Neural cell (in vitro differentiated cells): ENCODE measurements at regions not wholly inside any gene's neighbourhood (a gene's known extent, or its start where the extent isn't known, plus 50 kb on each side); places are given as distances from the start of the nearest gene placed in this dataset.

Source experiments
- H2AFZ ChIP-seq: fragments of 200-600, 300-800 bp; sonication (generic), shearing (Covaris generic); 2 replicates; pipeline ENCODE4 v1.6.0; 2014; ENCODE audit warnings: low read depth, mild to moderate bottlenecking, antibody characterized with exemption, low read length, moderate library complexity
- H3F3A ChIP-seq: fragments of 200-600 bp; shearing (Covaris generic); 2 replicates; pipeline ENCODE4 v1.6.1; 2016; ENCODE audit warnings: mild to moderate bottlenecking, moderate library complexity, mixed read lengths, antibody characterized with exemption, low read length; ENCODE audit not compliant: insufficient read depth, poor library complexity, severe bottlenecking
- H3K27ac ChIP-seq: fragments of 200-600, 300-800 bp; sonication (generic), shearing (Covaris generic); 2 replicates; pipeline ENCODE4 v1.5.1; 2014; ENCODE audit warnings: mild to moderate bottlenecking, low read length, moderate library complexity
- H3K27me3 ChIP-seq: fragments of 300-800, 200-600 bp; sonication (generic), shearing (Covaris generic); 2 replicates; pipeline ENCODE4 v1.6.0; 2014; ENCODE audit warnings: mild to moderate bottlenecking, low read depth, low read length, moderate library complexity; ENCODE audit not compliant: insufficient read depth
- H3K36me3 ChIP-seq: fragments of 300-800, 200-600 bp; sonication (generic), shearing (Covaris generic); 2 replicates; pipeline ENCODE4 v1.5.1; 2014; ENCODE audit warnings: mild to moderate bottlenecking, antibody characterized with exemption, low read length, moderate library complexity; ENCODE audit not compliant: insufficient read depth
- H3K4me2 ChIP-seq: fragments of 300-800, 200-600 bp; sonication (generic), shearing (Covaris generic); 2 replicates; pipeline ENCODE4 v1.6.0; 2014; ENCODE audit warnings: mild to moderate bottlenecking, low read length
- H3K4me3 ChIP-seq: fragments of 300-800, 200-600 bp; sonication (generic), shearing (Covaris generic); 2 replicates; pipeline ENCODE4 v1.5.1; 2014; ENCODE audit warnings: mild to moderate bottlenecking, low read length, moderate library complexity
- H3K79me2 ChIP-seq: fragments of 200-600 bp; shearing (Covaris generic); replicated peaks from 2 replicates; pipeline ENCODE4 v1.6.0; 2014; ENCODE audit warnings: mild to moderate bottlenecking, low read length, moderate library complexity; ENCODE audit not compliant: insufficient read depth
- H3K9ac ChIP-seq: fragments of 300-800, 200-600 bp; sonication (generic), shearing (Covaris generic); 2 replicates; pipeline ENCODE4 v1.6.1; 2016; ENCODE audit warnings: mild to moderate bottlenecking, low read length, mixed read lengths
- H3K9me2 ChIP-seq: fragments of 200-600 bp; shearing (Covaris generic); 2 replicates; pipeline ENCODE4 v1.6.1; 2016; ENCODE audit warnings: mild to moderate bottlenecking, low read length, mixed read lengths; ENCODE audit not compliant: insufficient read depth
- H3K9me3 ChIP-seq: fragments of 200-600, 300-800 bp; sonication (generic), shearing (Covaris generic); 2 replicates; pipeline ENCODE4 v1.6.1; 2016; ENCODE audit warnings: mild to moderate bottlenecking, mixed run types, low read length, moderate library complexity, mixed read lengths
- H4K20me1 ChIP-seq: fragments of 200-600 bp; shearing (Covaris generic); 2 replicates; pipeline ENCODE4 v1.6.1; 2016; ENCODE audit warnings: mild to moderate bottlenecking, mixed run types; ENCODE audit not compliant: insufficient read depth
- EP300 ChIP-seq: fragments of 450-650 bp; conservative IDR thresholded peaks from 2 replicates; pipeline ENCODE4 v1.6.1; 2014; ENCODE audit warnings: antibody characterized with exemption, mild to moderate bottlenecking, moderate library complexity; ENCODE audit not compliant: poor library complexity, severe bottlenecking
- EZH2 ChIP-seq: fragments of 200-600, 300-800 bp; shearing (Covaris generic), sonication (generic); IDR thresholded peaks from 2 replicates; pipeline ENCODE4 v1.6.1; 2014; ENCODE audit warnings: antibody characterized with exemption, low read length, borderline replicate concordance, mild to moderate bottlenecking; ENCODE audit not compliant: insufficient read depth, poor library complexity, severe bottlenecking
- MXI1 ChIP-seq: fragments of 450-650 bp; conservative IDR thresholded peaks from 2 replicates; pipeline ENCODE4 v1.6.1; 2014; ENCODE audit warnings: antibody characterized with exemption, mild to moderate bottlenecking; ENCODE audit not compliant: poor library complexity, severe bottlenecking
- POLR2AphosphoS5 ChIP-seq: IDR thresholded peaks from 2 replicates; pipeline ENCODE4 v1.6.1; 2012
- RAD21 ChIP-seq: fragments of 450-650 bp; conservative IDR thresholded peaks from 2 replicates; pipeline ENCODE4 v1.6.1; 2014; ENCODE audit warnings: antibody characterized with exemption, mild to moderate bottlenecking, moderate library complexity
- SMC3 ChIP-seq: fragments of 450-650 bp; conservative IDR thresholded peaks from 2 replicates; pipeline ENCODE4 v1.6.1; 2014; ENCODE audit warnings: antibody characterized with exemption, mild to moderate bottlenecking, moderate library complexity; ENCODE audit not compliant: poor library complexity
- TAF1 ChIP-seq: IDR thresholded peaks from 2 replicates; pipeline ENCODE4 v1.6.1; 2012; ENCODE audit warnings: low read depth
- TF ChIP-seq, protein P1 (sequence below): IDR thresholded peaks from 2 replicates; pipeline ENCODE4 v1.6.1; 2012; ENCODE audit warnings: borderline replicate concordance
- TF ChIP-seq, protein P2 (sequence below): fragments of 450-650 bp; IDR thresholded peaks from 2 replicates; pipeline ENCODE4 v1.5.1; 2014; ENCODE audit warnings: antibody characterized with exemption, mild to moderate bottlenecking, moderate library complexity; ENCODE audit not compliant: poor library complexity, severe bottlenecking

- no peak for TF ChIP-seq SMC3
- no peak for TF ChIP-seq RAD21
- TF ChIP-seq EZH2 = no peak
- no peak for TF ChIP-seq TAF1
- TF ChIP-seq, protein P1, sequence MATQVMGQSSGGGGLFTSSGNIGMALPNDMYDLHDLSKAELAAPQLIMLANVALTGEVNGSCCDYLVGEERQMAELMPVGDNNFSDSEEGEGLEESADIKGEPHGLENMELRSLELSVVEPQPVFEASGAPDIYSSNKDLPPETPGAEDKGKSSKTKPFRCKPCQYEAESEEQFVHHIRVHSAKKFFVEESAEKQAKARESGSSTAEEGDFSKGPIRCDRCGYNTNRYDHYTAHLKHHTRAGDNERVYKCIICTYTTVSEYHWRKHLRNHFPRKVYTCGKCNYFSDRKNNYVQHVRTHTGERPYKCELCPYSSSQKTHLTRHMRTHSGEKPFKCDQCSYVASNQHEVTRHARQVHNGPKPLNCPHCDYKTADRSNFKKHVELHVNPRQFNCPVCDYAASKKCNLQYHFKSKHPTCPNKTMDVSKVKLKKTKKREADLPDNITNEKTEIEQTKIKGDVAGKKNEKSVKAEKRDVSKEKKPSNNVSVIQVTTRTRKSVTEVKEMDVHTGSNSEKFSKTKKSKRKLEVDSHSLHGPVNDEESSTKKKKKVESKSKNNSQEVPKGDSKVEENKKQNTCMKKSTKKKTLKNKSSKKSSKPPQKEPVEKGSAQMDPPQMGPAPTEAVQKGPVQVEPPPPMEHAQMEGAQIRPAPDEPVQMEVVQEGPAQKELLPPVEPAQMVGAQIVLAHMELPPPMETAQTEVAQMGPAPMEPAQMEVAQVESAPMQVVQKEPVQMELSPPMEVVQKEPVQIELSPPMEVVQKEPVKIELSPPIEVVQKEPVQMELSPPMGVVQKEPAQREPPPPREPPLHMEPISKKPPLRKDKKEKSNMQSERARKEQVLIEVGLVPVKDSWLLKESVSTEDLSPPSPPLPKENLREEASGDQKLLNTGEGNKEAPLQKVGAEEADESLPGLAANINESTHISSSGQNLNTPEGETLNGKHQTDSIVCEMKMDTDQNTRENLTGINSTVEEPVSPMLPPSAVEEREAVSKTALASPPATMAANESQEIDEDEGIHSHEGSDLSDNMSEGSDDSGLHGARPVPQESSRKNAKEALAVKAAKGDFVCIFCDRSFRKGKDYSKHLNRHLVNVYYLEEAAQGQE = no peak
- no peak for TF ChIP-seq MXI1
- no peak for TF ChIP-seq EP300
- TF ChIP-seq POLR2AphosphoS5 = no peak
- TF ChIP-seq, protein P2, sequence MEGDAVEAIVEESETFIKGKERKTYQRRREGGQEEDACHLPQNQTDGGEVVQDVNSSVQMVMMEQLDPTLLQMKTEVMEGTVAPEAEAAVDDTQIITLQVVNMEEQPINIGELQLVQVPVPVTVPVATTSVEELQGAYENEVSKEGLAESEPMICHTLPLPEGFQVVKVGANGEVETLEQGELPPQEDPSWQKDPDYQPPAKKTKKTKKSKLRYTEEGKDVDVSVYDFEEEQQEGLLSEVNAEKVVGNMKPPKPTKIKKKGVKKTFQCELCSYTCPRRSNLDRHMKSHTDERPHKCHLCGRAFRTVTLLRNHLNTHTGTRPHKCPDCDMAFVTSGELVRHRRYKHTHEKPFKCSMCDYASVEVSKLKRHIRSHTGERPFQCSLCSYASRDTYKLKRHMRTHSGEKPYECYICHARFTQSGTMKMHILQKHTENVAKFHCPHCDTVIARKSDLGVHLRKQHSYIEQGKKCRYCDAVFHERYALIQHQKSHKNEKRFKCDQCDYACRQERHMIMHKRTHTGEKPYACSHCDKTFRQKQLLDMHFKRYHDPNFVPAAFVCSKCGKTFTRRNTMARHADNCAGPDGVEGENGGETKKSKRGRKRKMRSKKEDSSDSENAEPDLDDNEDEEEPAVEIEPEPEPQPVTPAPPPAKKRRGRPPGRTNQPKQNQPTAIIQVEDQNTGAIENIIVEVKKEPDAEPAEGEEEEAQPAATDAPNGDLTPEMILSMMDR = no peak
- no peak overlapping the region for H3K4me2 ChIP-seq
- H3F3A ChIP-seq = no peaks in the 10 kb centered on the region
Observed at GRCh38 chr15:93300796-93301195, 211.8 kb upstream of the RGMA start.

GRCh38 chr15:93299675-93300074 lies 210.7 kb upstream of the RGMA start:
- Histone ChIP-seq H3K9me3 (no peaks in the 10 kb centered on the region), H4K20me1 (no peaks in the 10 kb centered on the region), H3K79me2 (no peaks in the 10 kb centered on the region), H3K9me2 (no peaks in the 10 kb centered on the region), H3K9ac (no peak overlapping the region), H3K4me3 (no peak overlapping the region), H3K4me2 (no peak overlapping the region), H3K27me3 (no peaks in the 10 kb centered on the region), H3F3A (no peaks in the 10 kb centered on the region), H3K27ac (no peak overlapping the region), H3K36me3 (no peaks in the 10 kb centered on the region), H2AFZ (no peak overlapping the region)
- TF ChIP-seq, protein P2 = no peak
- TF ChIP-seq EP300 (no peak), SMC3 (no peak), EZH2 (no peak), POLR2AphosphoS5 (no peak), MXI1 (no peak), TAF1 (no peak), RAD21 (no peak)
- TF ChIP-seq, protein P1 = no peak

More at GRCh38 chr15:93300796-93301195, 211.8 kb upstream of the RGMA start:
- Histone ChIP-seq H4K20me1 (no peaks in the 10 kb centered on the region), H3K9ac (no peak overlapping the region), H3K9me2 (no peaks in the 10 kb centered on the region), H3K9me3 (no peaks in the 10 kb centered on the region), H3K27ac (no peak overlapping the region), H3K4me3 (no peak overlapping the region), H3K27me3 (no peaks in the 10 kb centered on the region), H3K79me2 (no peaks in the 10 kb centered on the region), H2AFZ (no peak overlapping the region), H3K36me3 (no peaks in the 10 kb centered on the region)
